Caco-2 (cell line): ENCODE measurements at regions not wholly inside any gene's neighbourhood (a gene's known extent, or its start where the extent isn't known, plus 50 kb on each side); places are given as distances from the start of the nearest gene placed in this dataset.
A peak's percentile ranks its signal among the peaks of the same experiment; 100 is the strongest.

Experiments
- BruUV-seq: library from RNA; stranded (reverse); fragments of 400-500 nt; replicated peaks from 2 replicates; lab custom pipeline; 2021; lab: Mats Ljungman, UMichigan
- CTCF ChIA-PET: fragments of 300-600 bp; sonication (Branson Sonifier 250); formaldehyde crosslinking; loops from one replicate; lab custom pipeline; 2022; ENCODE audit warnings: antibody characterized with exemption; lab: Charles Lee
- POLR2A ChIA-PET: fragments of 300-600 bp; sonication (Branson Sonifier 250); formaldehyde crosslinking; loops from one replicate; lab custom pipeline; 2022; ENCODE audit warnings: antibody characterized with exemption; lab: Charles Lee
- DNase-seq, 2 experiments: peaks; one replicate each; pipeline versions ENCODE4 v3.0.0 to v3.0.0-alpha.2; 2020 to 2022
- H3K27me3 ChIP-seq: replicated peaks from 2 replicates; pipeline ENCODE4 v1.6.0; 2011; ENCODE audit warnings: low read length; ENCODE audit not compliant: control insufficient read depth, insufficient read depth
- H3K36me3 ChIP-seq: 2 replicates; pipeline ENCODE4 v1.5.1; 2011; ENCODE audit warnings: low read length; ENCODE audit not compliant: control insufficient read depth, insufficient read depth
- H3K4me1 ChIP-seq: fragments of 250-450 bp; sonication (Bioruptor Pico); 2 replicates; pipeline ENCODE4 v1.5.1; 2020; ENCODE audit warnings: mild to moderate bottlenecking
- H3K4me3 ChIP-seq: 2 replicates; pipeline ENCODE4 v1.5.1; 2011; ENCODE audit warnings: low read depth, mild to moderate bottlenecking, control low read depth, low read length
- H3K9me3 ChIP-seq: fragments of 250-450 bp; sonication (Bioruptor Pico); 2 replicates; pipeline ENCODE4 v1.5.1; 2020; ENCODE audit warnings: mild to moderate bottlenecking, moderate library complexity
- H3K27ac Mint-ChIP-seq: one replicate; pipeline ENCODE4 v1.8.0; 2022; ENCODE audit warnings: mixed read lengths; ENCODE audit not compliant: unreplicated experiment
- H3K27me3 Mint-ChIP-seq: one replicate; pipeline ENCODE4 v1.8.0; 2022; ENCODE audit warnings: mixed read lengths; ENCODE audit not compliant: insufficient read depth, unreplicated experiment
- H3K36me3 Mint-ChIP-seq: one replicate; pipeline ENCODE4 v1.8.0; 2022; ENCODE audit warnings: mild to moderate bottlenecking, mixed read lengths; ENCODE audit not compliant: insufficient read depth, unreplicated experiment
- H3K4me1 Mint-ChIP-seq: one replicate; pipeline ENCODE4 v1.8.0; 2022; ENCODE audit warnings: low read depth, mixed read lengths; ENCODE audit not compliant: unreplicated experiment
- H3K4me3 Mint-ChIP-seq: one replicate; pipeline ENCODE4 v1.8.0; 2022; ENCODE audit warnings: mild to moderate bottlenecking, moderate library complexity, mixed read lengths; ENCODE audit not compliant: unreplicated experiment
- H3K9me3 Mint-ChIP-seq: one replicate; pipeline ENCODE4 v1.8.0; 2022; ENCODE audit warnings: mixed read lengths; ENCODE audit not compliant: unreplicated experiment
- CTCF ChIP-seq, 2 experiments: fragments of 200-600 bp in 1 of 2; IDR thresholded peaks; 1 replicate in 1 of 2; 2 replicates in 1 of 2; pipeline versions ENCODE4 v1.5.1 to v1.8.0; 2011 to 2022; ENCODE audit warnings: antibody characterized with exemption in 1 of 2, control low read depth in 1 of 2, inconsistent platforms in 1 of 2, low read depth in 1 of 2, low read length in 1 of 2, mild to moderate bottlenecking in 1 of 2, moderate library complexity in 1 of 2; ENCODE audit not compliant: insufficient read depth in 1 of 2, severe bottlenecking in 1 of 2, unreplicated experiment in 1 of 2
- intact Hi-C: fragments of 100-400 bp; cut with micrococcal nuclease; formaldehyde crosslinking; loops from one replicate; pipeline ENCODE4 v1.10.0; 2022; ENCODE audit not compliant: unreplicated experiment

DNA sequence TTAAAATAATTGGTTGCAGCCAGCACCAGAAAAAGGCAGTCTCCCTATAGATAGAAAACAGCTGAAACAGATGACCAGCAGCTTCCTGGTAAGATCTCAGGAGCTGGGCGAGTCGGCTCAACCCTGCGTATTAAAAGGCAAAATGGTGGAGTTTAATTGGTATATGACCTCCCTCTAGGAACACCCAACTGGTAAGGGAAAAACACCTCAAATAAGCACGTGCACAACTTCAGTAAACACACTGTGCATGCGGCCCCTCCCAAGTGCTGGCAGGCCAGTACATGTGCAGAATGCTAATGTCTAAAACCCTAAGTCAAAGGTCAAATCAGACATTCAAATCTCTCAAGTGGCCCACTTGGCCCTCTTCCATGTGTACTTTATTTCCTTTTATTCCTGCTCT lies 103.2 kb upstream of the PDE5A start:
- no peaks in the 10 kb centered on the region for H3K36me3 ChIP-seq
- H3K27me3 ChIP-seq = no peaks in the 10 kb centered on the region
- Mint-ChIP-seq H3K4me3 (no peak overlapping the region), H3K9me3 (peaks cover 27% of the 10 kb centered on the region), H3K4me1 (peaks cover 31% of the 10 kb centered on the region), H3K36me3 (no peaks in the 10 kb centered on the region), H3K27ac (no peak overlapping the region), H3K27me3 (no peaks in the 10 kb centered on the region)
- no peak overlapping the region for H3K4me3 ChIP-seq
- intact Hi-C loops = loop anchor here (2.0 kb wide), 1 partner anchor 25 kb away; no protein-coding TSS in a partner anchor
- DNase-seq = no peak
- no TSS peak for BruUV-seq
- 0 out of 2 replicates have a peak, but pooled peaks cover 3% of the 10 kb centered on the region for H3K9me3 ChIP-seq
- POLR2A ChIA-PET = no interaction called here
- CTCF ChIA-PET = no interaction called here
- TF ChIP-seq CTCF (IDR thresholded peaks at IDR 0.05; ENCODE audit: insufficient read depth in 1 of 2, low read depth in 1 of 2, low read length in 1 of 2, severe bottlenecking in 1 of 2, unreplicated experiment in 1 of 2) = no peak
- H3K4me1 ChIP-seq = peaks cover 14% of the 10 kb centered on the region

DNA sequence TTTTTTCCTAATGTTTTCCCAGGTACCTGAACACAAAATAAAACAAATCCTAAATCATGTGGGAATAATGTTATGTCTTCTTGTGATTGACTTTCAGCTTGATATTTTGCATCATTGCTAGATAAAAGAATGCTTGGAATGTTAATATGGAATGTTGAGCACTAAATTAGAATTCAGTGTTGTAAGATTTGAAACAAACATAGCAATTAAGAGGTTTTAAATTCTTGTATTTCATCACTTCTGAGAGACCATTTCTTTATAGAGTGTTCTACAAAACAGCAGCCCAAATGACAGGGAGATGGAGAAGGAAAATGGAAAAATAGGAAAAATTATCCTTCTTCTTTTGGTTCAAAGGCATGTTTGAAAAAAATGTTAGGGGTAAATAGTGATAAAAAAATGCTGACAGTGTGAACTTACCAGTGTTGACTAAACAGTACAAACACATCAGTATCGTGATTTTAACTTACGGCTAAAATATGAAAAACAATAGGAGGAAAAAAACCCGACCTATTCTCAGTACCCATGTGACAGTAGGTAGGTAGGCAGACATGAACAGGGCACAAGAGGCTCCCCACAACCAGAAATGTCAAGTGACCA lies 102.6 kb upstream of the PDE5A start:
- no peaks in the 10 kb centered on the region for H3K27me3 Mint-ChIP-seq
- no peak overlapping the region for H3K4me3 ChIP-seq
- H3K27ac Mint-ChIP-seq = no peak overlapping the region
- no peak for TF ChIP-seq CTCF (IDR thresholded peaks at IDR 0.05; ENCODE audit: insufficient read depth in 1 of 2, low read depth in 1 of 2, low read length in 1 of 2, severe bottlenecking in 1 of 2, unreplicated experiment in 1 of 2)
- no peak overlapping the region for H3K4me3 Mint-ChIP-seq
- intact Hi-C loops = loop anchor here (2.0 kb wide), 1 partner anchor 24 kb away; no protein-coding TSS in a partner anchor
- ChIA-PET POLR2A (no interaction called here), CTCF (no interaction called here)
- no TSS peak for BruUV-seq
- H3K4me1 Mint-ChIP-seq = peaks cover 31% of the 10 kb centered on the region
- H3K27me3 ChIP-seq = no peaks in the 10 kb centered on the region
- peaks cover 14% of the 10 kb centered on the region for H3K4me1 ChIP-seq
- no peak for DNase-seq
- peaks cover 27% of the 10 kb centered on the region for H3K9me3 Mint-ChIP-seq
- 0 out of 2 replicates have a peak, but pooled peaks cover 3% of the 10 kb centered on the region for H3K9me3 ChIP-seq
- H3K36me3 Mint-ChIP-seq = no peaks in the 10 kb centered on the region
- no peaks in the 10 kb centered on the region for H3K36me3 ChIP-seq

DNA sequence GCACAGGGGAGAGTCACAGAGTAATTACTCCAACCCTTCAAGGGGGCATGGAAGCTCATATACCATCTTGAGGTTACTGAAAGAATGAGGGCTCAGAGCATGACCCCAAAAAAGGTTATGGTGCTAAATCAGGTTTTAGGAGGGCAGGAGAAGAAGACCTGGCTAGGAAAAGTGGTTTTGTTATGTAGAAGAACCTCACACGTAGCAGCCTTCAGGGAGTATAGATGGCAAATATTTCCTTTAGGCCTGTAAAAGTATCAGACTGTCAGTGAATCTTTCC lies 102.0 kb upstream of the PDE5A start:
- H3K36me3 Mint-ChIP-seq = no peaks in the 10 kb centered on the region
- H3K4me1 Mint-ChIP-seq = peaks cover 31% of the 10 kb centered on the region
- BruUV-seq = no TSS peak
- peaks cover 27% of the 10 kb centered on the region for H3K9me3 Mint-ChIP-seq
- no peak for TF ChIP-seq CTCF (IDR thresholded peaks at IDR 0.05; ENCODE audit: insufficient read depth in 1 of 2, low read depth in 1 of 2, low read length in 1 of 2, severe bottlenecking in 1 of 2, unreplicated experiment in 1 of 2)
- ChIA-PET CTCF (no interaction called here), POLR2A (no interaction called here)
- Histone ChIP-seq H3K4me1 (peaks cover 14% of the 10 kb centered on the region), H3K4me3 (no peak overlapping the region), H3K27me3 (no peaks in the 10 kb centered on the region), H3K36me3 (no peaks in the 10 kb centered on the region), H3K9me3 (0 out of 2 replicates have a peak, but pooled peaks cover 3% of the 10 kb centered on the region)
- DNase-seq = no peak
- peak overlapping the region; percentile 34 for H3K27ac Mint-ChIP-seq
- intact Hi-C loops = loop anchor here (2.0 kb wide), 1 partner anchor 24 kb away; no protein-coding TSS in a partner anchor
- H3K4me3 Mint-ChIP-seq = no peak overlapping the region
- no peaks in the 10 kb centered on the region for H3K27me3 Mint-ChIP-seq
